CD14-positive monocyte (primary cell): ENCODE measurements at regions not wholly inside any gene's neighbourhood (a gene's known extent, or its start where the extent isn't known, plus 50 kb on each side); places are given as distances from the start of the nearest gene placed in this dataset.
A peak's percentile ranks its signal among the peaks of the same experiment; 100 is the strongest.

Experiments
- DNase-seq, 3 donors: peaks; one replicate each; pipeline ENCODE4 v3.0.0-alpha.2; 2011 to 2022
- H2AFZ ChIP-seq: 2 replicates; pipeline ENCODE4 v1.6.0; 2012; ENCODE audit warnings: mild to moderate bottlenecking, low read depth, low read length, inconsistent platforms; ENCODE audit not compliant: insufficient read depth, poor library complexity, severe bottlenecking
- H3K27ac ChIP-seq, 2 donors: 1 replicate in 1 of 2; 2 replicates in 1 of 2; pipeline ENCODE4 v1.5.1; 2012 to 2013; ENCODE audit warnings: low read length in 2 of 2, control low read depth in 1 of 2, inconsistent platforms in 1 of 2, low read depth in 1 of 2, mild to moderate bottlenecking in 1 of 2
- H3K27me3 ChIP-seq, 2 donors: one replicate each; pipeline versions ENCODE4 v1.6.0 to v1.6.1; 2011 to 2013; ENCODE audit warnings: low read length in 2 of 2; ENCODE audit not compliant: control insufficient read depth in 2 of 2, insufficient read depth in 2 of 2
- H3K36me3 ChIP-seq, 2 donors: replicated peaks in 1 of 2; 1 replicate in 1 of 2; 2 replicates in 1 of 2; pipeline versions ENCODE4 v1.5.1 to v1.6.1; 2012 to 2013; ENCODE audit warnings: low read length in 2 of 2, control low read depth in 1 of 2, inconsistent platforms in 1 of 2, mild to moderate bottlenecking in 1 of 2; ENCODE audit not compliant: insufficient read depth in 2 of 2, control insufficient read depth in 1 of 2
- H3K4me1 ChIP-seq, 2 donors: 1 replicate in 1 of 2; 2 replicates in 1 of 2; pipeline versions ENCODE4 v1.5.1 to v1.6.1; 2012 to 2013; ENCODE audit warnings: low read length in 2 of 2, control low read depth in 1 of 2, inconsistent platforms in 1 of 2, mild to moderate bottlenecking in 1 of 2, moderate library complexity in 1 of 2; ENCODE audit not compliant: insufficient read depth in 2 of 2, control insufficient read depth in 1 of 2
- H3K4me2 ChIP-seq: replicated peaks from 2 replicates; pipeline ENCODE3; 2012; ENCODE audit warnings: low read length, moderate library complexity, mild to moderate bottlenecking; ENCODE audit not compliant: poor library complexity, severe bottlenecking; ENCODE audit errors: extremely low read depth
- H3K4me3 ChIP-seq, 3 experiments: fragments of 200-600 bp in 1 of 3; sonication (generic) in 1 of 3; replicated peaks in 1 of 3; 1 replicate in 2 of 3; 2 replicates in 1 of 3; pipeline ENCODE4 v1.5.1; 2011 to 2013; ENCODE audit warnings: low read length in 3 of 3, mild to moderate bottlenecking in 3 of 3, control low read depth in 2 of 3, low read depth in 2 of 3, inconsistent platforms in 1 of 3, moderate library complexity in 1 of 3
- H3K79me2 ChIP-seq: 2 replicates; pipeline ENCODE4 v1.6.0; 2012; ENCODE audit warnings: mild to moderate bottlenecking, control low read depth, inconsistent platforms, low read length, moderate library complexity; ENCODE audit not compliant: insufficient read depth
- H3K9ac ChIP-seq: 2 replicates; pipeline ENCODE4 v1.6.0; 2017; ENCODE audit warnings: low read length, mild to moderate bottlenecking; ENCODE audit not compliant: insufficient read depth, poor library complexity, severe bottlenecking
- H3K9me3 ChIP-seq, 2 donors: replicated peaks in 1 of 2; 1 replicate in 1 of 2; 2 replicates in 1 of 2; pipeline versions ENCODE4 v1.5.1 to v1.6.1; 2012 to 2013; ENCODE audit warnings: low read length in 2 of 2, control low read depth in 1 of 2; ENCODE audit not compliant: control insufficient read depth in 1 of 2, insufficient read depth in 1 of 2
- H4K20me1 ChIP-seq: 2 replicates; pipeline ENCODE4 v1.6.0; 2012; ENCODE audit warnings: mild to moderate bottlenecking, low read length, control low read depth, moderate library complexity; ENCODE audit not compliant: insufficient read depth
- H3K27ac Mint-ChIP-seq, 7 donors: one replicate each; pipeline ENCODE4 v1.8.0; 2020; ENCODE audit warnings: mild to moderate bottlenecking in 7 of 7, mixed read lengths in 7 of 7, moderate library complexity in 6 of 7, inconsistent platforms in 2 of 7
- H3K27me3 Mint-ChIP-seq, 3 donors: one replicate each; pipeline ENCODE4 v1.8.0; 2021 to 2022; ENCODE audit warnings: low read depth in 3 of 3, mild to moderate bottlenecking in 3 of 3, mixed read lengths in 3 of 3, moderate library complexity in 3 of 3, inconsistent platforms in 1 of 3
- H3K36me3 Mint-ChIP-seq, 2 donors: one replicate each; pipeline ENCODE4 v1.8.0; 2020; ENCODE audit warnings: mixed read lengths in 2 of 2, inconsistent platforms in 1 of 2, mild to moderate bottlenecking in 1 of 2
- H3K4me1 Mint-ChIP-seq: one replicate; pipeline ENCODE4 v1.8.0; 2020; ENCODE audit warnings: mild to moderate bottlenecking, mixed read lengths
- H3K4me3 Mint-ChIP-seq, 2 donors: one replicate each; pipeline ENCODE4 v1.8.0; 2020; ENCODE audit warnings: mild to moderate bottlenecking in 2 of 2, mixed read lengths in 2 of 2, moderate library complexity in 1 of 2
- H3K9me3 Mint-ChIP-seq, 7 donors: one replicate each; pipeline ENCODE4 v1.8.0; 2020 to 2022; ENCODE audit warnings: mixed read lengths in 7 of 7, mild to moderate bottlenecking in 6 of 7, moderate library complexity in 6 of 7, inconsistent platforms in 2 of 7
- CTCF ChIP-seq: fragments of 200-600 bp; IDR thresholded peaks from one replicate; pipeline ENCODE4 v1.8.0; 2022; ENCODE audit warnings: antibody characterized with exemption, mild to moderate bottlenecking
- WGBS: methylation state at CpG from one replicate; pipeline ENCODE4 v1.1.5; 2013; ENCODE audit warnings: missing lambda C conversion rate; ENCODE audit not compliant: insufficient coverage; 5-methylcytosine and 5-hydroxymethylcytosine counted together
- intact Hi-C, 2 donors: fragments of 100-400 bp; cut with micrococcal nuclease; formaldehyde crosslinking; loops; one replicate each; pipeline versions ENCODE4 v1.15.0 to v1.15.1; 2023

GRCh38 chr15:93219859-93220420 is 130.9 kb upstream of the RGMA start:
- Mint-ChIP-seq H3K27me3 (peaks cover 3 to 26% (median 11%) of the 10 kb centered on the region in 3 donors), H3K4me1 (peaks cover 1% of the 10 kb centered on the region), H3K9me3 (peaks cover 0 to 5% (median 0%) of the 10 kb centered on the region in 7 donors), H3K4me3 (no peak overlapping the region), H3K27ac (no peak overlapping the region), H3K36me3 (no peaks in the 10 kb centered on the region)
- no peaks in the 10 kb centered on the region for H3K9me3 ChIP-seq
- no peak overlapping the region for H3K27ac ChIP-seq
- peaks cover 0 to 1% of the 10 kb centered on the region in 2 donors for H3K4me1 ChIP-seq
- H3K4me2 ChIP-seq = no peak overlapping the region
- no peak overlapping the region for H2AFZ ChIP-seq
- DNase-seq = no peak
- intact Hi-C loops = no loop called here
- no peaks in the 10 kb centered on the region for H4K20me1 ChIP-seq
- no peaks in the 10 kb centered on the region for H3K36me3 ChIP-seq
- no CpG with 5 or more reads among the region's 2 CpGs for WGBS
- H3K9ac ChIP-seq = no peak overlapping the region
- no peaks in the 10 kb centered on the region for H3K79me2 ChIP-seq
- H3K4me3 ChIP-seq = no peak overlapping the region
- H3K27me3 ChIP-seq = no peaks in the 10 kb centered on the region
- TF ChIP-seq CTCF = no peak

DNA sequence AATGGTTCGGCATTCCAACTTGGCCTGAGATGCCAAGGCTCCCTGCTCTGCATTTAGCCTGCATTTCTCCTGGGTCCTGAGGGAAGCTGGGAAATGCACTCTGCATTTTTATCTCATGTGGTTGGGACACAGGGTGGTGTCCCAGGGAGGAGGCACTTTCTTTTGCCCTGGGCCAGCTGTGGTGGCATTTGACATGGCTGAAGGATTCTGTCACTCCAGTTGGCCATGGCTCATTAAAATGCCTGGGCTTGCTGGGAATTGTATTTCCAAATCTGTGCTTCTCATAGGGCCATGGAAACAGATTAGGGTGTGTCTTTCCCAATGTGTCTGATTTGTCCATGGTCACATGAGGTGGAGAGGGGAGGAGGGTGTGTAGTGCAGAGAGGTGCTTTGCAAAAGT is 128.3 kb upstream of the RGMA start:
- H3K4me2 ChIP-seq = no peak overlapping the region
- intact Hi-C loops = no loop called here
- H3K9ac ChIP-seq = no peak overlapping the region
- H3K9me3 ChIP-seq = no peaks in the 10 kb centered on the region
- Mint-ChIP-seq H3K27me3 (peaks cover 3 to 19% (median 9%) of the 10 kb centered on the region in 3 donors), H3K36me3 (no peaks in the 10 kb centered on the region), H3K9me3 (peaks cover 0 to 5% (median 0%) of the 10 kb centered on the region in 7 donors), H3K4me1 (peaks cover 1% of the 10 kb centered on the region), H3K27ac (peak overlapping the region in 2 of 7 donors; percentile 14 to 31), H3K4me3 (no peak overlapping the region)
- no peaks in the 10 kb centered on the region for H3K27me3 ChIP-seq
- no peak overlapping the region for H3K27ac ChIP-seq
- no peaks in the 10 kb centered on the region for H4K20me1 ChIP-seq
- no peaks in the 10 kb centered on the region for H3K79me2 ChIP-seq
- no peaks in the 10 kb centered on the region for H3K4me1 ChIP-seq
- no peak for TF ChIP-seq CTCF
- WGBS = 89% methylated on average over 1 of the region's 1 CpG
- no peak overlapping the region for H2AFZ ChIP-seq
- no peak for DNase-seq
- H3K36me3 ChIP-seq = no peaks in the 10 kb centered on the region
- no peak overlapping the region for H3K4me3 ChIP-seq
